Iris pigment epithelial cell (primary cell): ENCODE measurements at regions not wholly inside any gene's neighbourhood (a gene's known extent, or its start where the extent isn't known, plus 50 kb on each side); places are given as distances from the start of the nearest gene placed in this dataset.
A peak's percentile ranks its signal among the peaks of the same experiment; 100 is the strongest.
"Not testable (repeated sequence)": the region's sequence is repeated elsewhere in the genome, so short reads cannot be mapped to it uniquely, and the experiment has no call there.

Experiments used
- DNase-seq: peaks from one replicate; pipeline ENCODE4 v3.0.0-alpha.2; 2011; ENCODE audit warnings: low read depth

- no peak for DNase-seq
These were observed 164.8 kb upstream of the NT5E start for GRCh38 chr6:85285114-85285513.

- no peak for DNase-seq
These were observed 166.4 kb upstream of the NT5E start for GRCh38 chr6:85283436-85283835.

GRCh38 chr6:85278466-85279035, 171.3 kb upstream of the NT5E start:
- DNase-seq, result no peak

GRCh38 chr6:85276026-85276425, 173.9 kb upstream of the NT5E start:
- not testable (repeated sequence) for DNase-seq

GRCh38 chr6:85275338-85275985, 174.4 kb upstream of the NT5E start:
- DNase-seq, result no peak

- DNase-seq, result peak; percentile 27
These were observed 176.0 kb upstream of the NT5E start for GRCh38 chr6:85273870-85274269.

- DNase-seq, result no peak
These were observed 176.8 kb upstream of the NT5E start for GRCh38 chr6:85273046-85273445.

- no peak for DNase-seq
These were observed 177.3 kb upstream of the NT5E start for GRCh38 chr6:85272592-85272991.

GRCh38 chr6:85262621-85263020, 187.3 kb upstream of the NT5E start:
- no peak for DNase-seq

GRCh38 chr6:85261271-85261670, 188.6 kb upstream of the NT5E start:
- no peak for DNase-seq

- DNase-seq, result no peak
These were observed 194.2 kb upstream of the NT5E start for GRCh38 chr6:85255661-85256060.

- DNase-seq, result no peak
These were observed 197.3 kb upstream of the NT5E start for GRCh38 chr6:85252552-85252951.

- no peak for DNase-seq
These were observed 197.8 kb upstream of the NT5E start for GRCh38 chr6:85252085-85252484.

- DNase-seq, result no peak
These were observed 198.6 kb upstream of the NT5E start for GRCh38 chr6:85251300-85251699.

- peak; percentile 38 for DNase-seq
These were observed 199.2 kb upstream of the NT5E start for GRCh38 chr6:85250586-85251220.

GRCh38 chr6:85245004-85245403, 204.9 kb upstream of the NT5E start:
- DNase-seq, result no peak

- no peak for DNase-seq
These were observed 208.3 kb upstream of the NT5E start for GRCh38 chr6:85241498-85242052.

- no peak for DNase-seq
These were observed 209.0 kb upstream of the NT5E start for GRCh38 chr6:85240787-85241385.

GRCh38 chr6:85237478-85237877, 212.4 kb upstream of the NT5E start:
- DNase-seq, result no peak

- peak; percentile 1 for DNase-seq
These were observed 213.2 kb upstream of the NT5E start for GRCh38 chr6:85236636-85237035.

- not testable (repeated sequence) for DNase-seq
These were observed 222.5 kb upstream of the NT5E start for GRCh38 chr6:85227345-85227744.

- not testable (repeated sequence) for DNase-seq
These were observed 237.1 kb upstream of the NT5E start for GRCh38 chr6:85212794-85213193.

- DNase-seq, result no peak
These were observed 254.6 kb upstream of the NT5E start for GRCh38 chr6:85195243-85195642.
